ENCODE measurements at regions not wholly inside any gene's neighbourhood (a gene's known extent, or its start where the extent isn't known, plus 50 kb on each side); places are given as distances from the start of the nearest gene placed in this dataset.

- no peak for TF ChIP-seq EZH2 (IDR thresholded peaks at IDR 0.05; ENCODE audit: borderline replicate concordance, low read length)
- TF ChIP-seq CTCF (IDR thresholded peaks at IDR 0.05; ENCODE audit: low read length): no peak
Measured at GRCh38 chr5:38190111-38190510, 68.2 kb upstream of the EGFLAM start.

GRCh38 chr5:38189081-38189504 is 69.3 kb upstream of the EGFLAM start:
- Histone ChIP-seq H3K27ac (ENCODE audit: low read depth, low read length, poor library complexity, severe bottlenecking) (no peak overlapping the region), H2AFZ (ENCODE audit: low read length) (no peak overlapping the region), H3K27me3 (ENCODE audit: insufficient read depth, low read length) (no peaks in the 10 kb centered on the region), H3K4me2 (ENCODE audit: low read length) (no peak overlapping the region), H3F3A (ENCODE audit: insufficient read depth, low read length) (no peaks in the 10 kb centered on the region), H4K20me1 (ENCODE audit: insufficient read depth, low read length) (no peaks in the 10 kb centered on the region), H3K79me2 (ENCODE audit: insufficient read depth, low read length) (no peaks in the 10 kb centered on the region), H3K9ac (ENCODE audit: low read length) (no peak overlapping the region), H3K4me3 (ENCODE audit: low read depth, low read length, poor library complexity, severe bottlenecking) (no peak overlapping the region), H3K9me2 (ENCODE audit: low read depth, low read length) (no peaks in the 10 kb centered on the region), H3K4me1 (ENCODE audit: insufficient read depth, low read length, severe bottlenecking) (no peaks in the 10 kb centered on the region), H3K36me3 (ENCODE audit: insufficient read depth, low read length) (no peaks in the 10 kb centered on the region), H3K9me3 (ENCODE audit: low read length) (no peaks in the 10 kb centered on the region)
- TF ChIP-seq EZH2 (IDR thresholded peaks at IDR 0.05; ENCODE audit: borderline replicate concordance, low read length) (no peak), CTCF (IDR thresholded peaks at IDR 0.05; ENCODE audit: low read length) (no peak)

More at GRCh38 chr5:38190111-38190510, 68.2 kb upstream of the EGFLAM start:
- no peaks in the 10 kb centered on the region for H3F3A ChIP-seq (ENCODE audit: insufficient read depth, low read length)
- no peaks in the 10 kb centered on the region for H3K79me2 ChIP-seq (ENCODE audit: insufficient read depth, low read length)
- no peaks in the 10 kb centered on the region for H3K27me3 ChIP-seq (ENCODE audit: insufficient read depth, low read length)
- no peaks in the 10 kb centered on the region for H3K36me3 ChIP-seq (ENCODE audit: insufficient read depth, low read length)
- H3K9ac ChIP-seq (ENCODE audit: low read length): no peak overlapping the region
- no peak overlapping the region for H3K4me3 ChIP-seq (ENCODE audit: low read depth, low read length, poor library complexity, severe bottlenecking)
- H2AFZ ChIP-seq (ENCODE audit: low read length): no peak overlapping the region
- no peak overlapping the region for H3K4me2 ChIP-seq (ENCODE audit: low read length)
- no peaks in the 10 kb centered on the region for H3K9me3 ChIP-seq (ENCODE audit: low read length)
- H4K20me1 ChIP-seq (ENCODE audit: insufficient read depth, low read length): no peaks in the 10 kb centered on the region
- no peak overlapping the region for H3K27ac ChIP-seq (ENCODE audit: low read depth, low read length, poor library complexity, severe bottlenecking)
- H3K4me1 ChIP-seq (ENCODE audit: insufficient read depth, low read length, severe bottlenecking): no peaks in the 10 kb centered on the region
- no peaks in the 10 kb centered on the region for H3K9me2 ChIP-seq (ENCODE audit: low read depth, low read length)

- Histone ChIP-seq H3K9ac (ENCODE audit: low read length) (no peak overlapping the region), H3K79me2 (ENCODE audit: insufficient read depth, low read length) (no peaks in the 10 kb centered on the region)
- TF ChIP-seq CTCF (IDR thresholded peaks at IDR 0.05; ENCODE audit: low read length): no peak
- TF ChIP-seq EZH2 (IDR thresholded peaks at IDR 0.05; ENCODE audit: borderline replicate concordance, low read length): no peak
Measured at GRCh38 chr5:38188591-38188990, 69.8 kb upstream of the EGFLAM start.

More at GRCh38 chr5:38188591-38188990, 69.8 kb upstream of the EGFLAM start:
- Histone ChIP-seq H3K9me3 (ENCODE audit: low read length) (no peaks in the 10 kb centered on the region), H3K36me3 (ENCODE audit: insufficient read depth, low read length) (no peaks in the 10 kb centered on the region), H3K27me3 (ENCODE audit: insufficient read depth, low read length) (no peaks in the 10 kb centered on the region), H3K9me2 (ENCODE audit: low read depth, low read length) (no peaks in the 10 kb centered on the region), H2AFZ (ENCODE audit: low read length) (no peak overlapping the region), H3K4me2 (ENCODE audit: low read length) (no peak overlapping the region), H3K4me1 (ENCODE audit: insufficient read depth, low read length, severe bottlenecking) (no peaks in the 10 kb centered on the region), H3K27ac (ENCODE audit: low read depth, low read length, poor library complexity, severe bottlenecking) (no peak overlapping the region), H4K20me1 (ENCODE audit: insufficient read depth, low read length) (no peaks in the 10 kb centered on the region), H3K4me3 (ENCODE audit: low read depth, low read length, poor library complexity, severe bottlenecking) (no peak overlapping the region), H3F3A (ENCODE audit: insufficient read depth, low read length) (no peaks in the 10 kb centered on the region)
